GM23338 (cell line): ENCODE measurements at regions not wholly inside any gene's neighbourhood (a gene's known extent, or its start where the extent isn't known, plus 50 kb on each side); places are given as distances from the start of the nearest gene placed in this dataset.

Experiments used
- ATAC-seq: fragments of 200-7000 bp; cut with Tn5 transposase; 3 replicates; pipeline ENCODE4 v1.9.1; 2020
- DNase-seq: peaks from one replicate; pipeline ENCODE4 v3.0.0-alpha.2; 2015; ENCODE audit warnings: low spot score
- H2AFZ ChIP-seq: fragments of 200-600 bp; sonication (generic); 2 replicates; pipeline ENCODE4 v1.8.0; 2016; ENCODE audit warnings: antibody characterized with exemption, mild to moderate bottlenecking, moderate library complexity
- H3F3A ChIP-seq: fragments of 200-600 bp; sonication (generic); replicated peaks from 2 replicates; pipeline ENCODE4 v1.8.0; 2017; ENCODE audit warnings: antibody characterized with exemption, mixed run types, low read depth
- H3K27ac ChIP-seq: fragments of 200-600 bp; sonication (generic); 2 replicates; pipeline ENCODE4 v1.6.1; 2016; ENCODE audit warnings: low read depth
- H3K27me3 ChIP-seq: fragments of 200-600 bp; sonication (generic); 2 replicates; pipeline ENCODE4 v1.8.0; 2016; ENCODE audit warnings: mild to moderate bottlenecking, mixed run types, moderate library complexity; ENCODE audit not compliant: insufficient read depth
- H3K36me3 ChIP-seq: fragments of 200-600 bp; sonication (generic); 2 replicates; pipeline ENCODE4 v1.8.0; 2016; ENCODE audit warnings: mild to moderate bottlenecking; ENCODE audit not compliant: insufficient read depth
- H3K4me1 ChIP-seq: fragments of 200-600 bp; sonication (generic); 2 replicates; pipeline ENCODE4 v1.8.0; 2016; ENCODE audit warnings: mild to moderate bottlenecking, moderate library complexity; ENCODE audit not compliant: insufficient read depth
- H3K4me2 ChIP-seq: fragments of 200-600 bp; sonication (generic); 2 replicates; pipeline ENCODE4 v1.7.1; 2017; ENCODE audit warnings: mixed run types
- H3K4me3 ChIP-seq: fragments of 200-600 bp; sonication (generic); 2 replicates; pipeline ENCODE4 v1.6.1; 2016; ENCODE audit warnings: mixed run types
- H3K79me2 ChIP-seq: fragments of 200-600 bp; sonication (generic); replicated peaks from 2 replicates; pipeline ENCODE4 v1.8.0; 2017; ENCODE audit warnings: mild to moderate bottlenecking; ENCODE audit not compliant: insufficient read depth
- H3K9me2 ChIP-seq: fragments of 200-600 bp; sonication (generic); 2 replicates; pipeline ENCODE4 v1.8.0; 2017; ENCODE audit not compliant: insufficient read depth
- H4K20me1 ChIP-seq: fragments of 200-600 bp; sonication (generic); replicated peaks from 2 replicates; pipeline ENCODE4 v1.8.0; 2017; ENCODE audit warnings: mild to moderate bottlenecking; ENCODE audit not compliant: insufficient read depth
- H3K27ac Mint-ChIP-seq: 2 replicates; pipeline ENCODE4 v1.8.0; 2020; ENCODE audit warnings: inconsistent platforms, mild to moderate bottlenecking, moderate library complexity, mixed read lengths
- H3K27me3 Mint-ChIP-seq: 3 replicates; pipeline ENCODE4 v1.8.0; 2022; ENCODE audit warnings: low read depth, mild to moderate bottlenecking, moderate library complexity, mixed read lengths, inconsistent platforms; ENCODE audit not compliant: insufficient read depth, poor library complexity
- H3K36me3 Mint-ChIP-seq: 3 replicates; pipeline ENCODE4 v1.8.0; 2021; ENCODE audit warnings: low read depth, mild to moderate bottlenecking, inconsistent platforms, moderate library complexity, mixed read lengths
- H3K4me1 Mint-ChIP-seq: 3 replicates; pipeline ENCODE4 v1.8.0; 2020; ENCODE audit warnings: mild to moderate bottlenecking, inconsistent platforms, mixed read lengths
- H3K4me3 Mint-ChIP-seq: 3 replicates; pipeline ENCODE4 v1.8.0; 2021; ENCODE audit warnings: moderate library complexity, mild to moderate bottlenecking, inconsistent platforms, mixed read lengths
- H3K9me3 Mint-ChIP-seq: 3 replicates; pipeline ENCODE4 v1.8.0; 2020; ENCODE audit warnings: moderate library complexity, mild to moderate bottlenecking, inconsistent platforms, mixed read lengths
- CREB1 ChIP-seq: fragments of 250-450 bp; sonication (Bioruptor Pico); IDR thresholded peaks from 2 replicates; pipeline ENCODE4 v1.5.0; 2020; ENCODE audit warnings: low read depth, mild to moderate bottlenecking, moderate library complexity
- EZH2phosphoT487 ChIP-seq: fragments of 200-600 bp; sonication (generic); IDR thresholded peaks from one replicate; pipeline ENCODE4 v1.8.1; 2018; ENCODE audit warnings: antibody characterized with exemption; ENCODE audit not compliant: unreplicated experiment
- JUNB ChIP-seq: IDR thresholded peaks from one replicate; pipeline ENCODE4 v1.6.1; 2016; ENCODE audit warnings: antibody characterized with exemption; ENCODE audit not compliant: unreplicated experiment
- NANOG ChIP-seq: IDR thresholded peaks from 2 replicates; pipeline ENCODE4 v1.6.1; 2016; ENCODE audit warnings: antibody characterized with exemption, borderline replicate concordance
- POLR2AphosphoS5 ChIP-seq: IDR thresholded peaks from 2 replicates; pipeline ENCODE4 v1.6.1; 2016; ENCODE audit warnings: antibody characterized with exemption, low read depth
- STAT1 ChIP-seq: IDR thresholded peaks from one replicate; pipeline ENCODE4 v1.6.1; 2016; ENCODE audit warnings: antibody characterized with exemption; ENCODE audit not compliant: unreplicated experiment
- ZNF331 ChIP-seq: fragments of 250-450 bp; sonication (Bioruptor Pico); IDR thresholded peaks from 2 replicates; pipeline ENCODE4 v1.5.0; 2020; ENCODE audit warnings: low read depth, mild to moderate bottlenecking, moderate library complexity
- ZNF462 ChIP-seq: fragments of 250-450 bp; sonication (Bioruptor Pico); IDR thresholded peaks from 2 replicates; pipeline ENCODE4 v1.5.0; 2020; ENCODE audit warnings: mild to moderate bottlenecking, moderate library complexity
- TF ChIP-seq, protein P1 (sequence below), 2 experiments: fragments of 200-600 bp in 1 of 2; sonication (generic) in 1 of 2; conservative IDR thresholded peaks; 2 replicates each; pipeline versions ENCODE4 v1.5.1 to v1.6.1; 2016 to 2017; ENCODE audit warnings: antibody characterized with exemption in 2 of 2, low read depth in 2 of 2, mild to moderate bottlenecking in 2 of 2, moderate library complexity in 1 of 2
- TF ChIP-seq, protein P2 (sequence below): IDR thresholded peaks from 2 replicates; pipeline ENCODE4 v1.6.1; 2016; ENCODE audit warnings: antibody characterized with exemption
- TF ChIP-seq, protein P3 (sequence below): IDR thresholded peaks from one replicate; pipeline ENCODE4 v1.6.1; 2018; ENCODE audit warnings: antibody characterized with exemption; ENCODE audit not compliant: unreplicated experiment

GRCh38 chr1:202069662-202070061 is 53.1 kb upstream of the GPR37L1 start (continued):
- TF ChIP-seq, protein P1, sequence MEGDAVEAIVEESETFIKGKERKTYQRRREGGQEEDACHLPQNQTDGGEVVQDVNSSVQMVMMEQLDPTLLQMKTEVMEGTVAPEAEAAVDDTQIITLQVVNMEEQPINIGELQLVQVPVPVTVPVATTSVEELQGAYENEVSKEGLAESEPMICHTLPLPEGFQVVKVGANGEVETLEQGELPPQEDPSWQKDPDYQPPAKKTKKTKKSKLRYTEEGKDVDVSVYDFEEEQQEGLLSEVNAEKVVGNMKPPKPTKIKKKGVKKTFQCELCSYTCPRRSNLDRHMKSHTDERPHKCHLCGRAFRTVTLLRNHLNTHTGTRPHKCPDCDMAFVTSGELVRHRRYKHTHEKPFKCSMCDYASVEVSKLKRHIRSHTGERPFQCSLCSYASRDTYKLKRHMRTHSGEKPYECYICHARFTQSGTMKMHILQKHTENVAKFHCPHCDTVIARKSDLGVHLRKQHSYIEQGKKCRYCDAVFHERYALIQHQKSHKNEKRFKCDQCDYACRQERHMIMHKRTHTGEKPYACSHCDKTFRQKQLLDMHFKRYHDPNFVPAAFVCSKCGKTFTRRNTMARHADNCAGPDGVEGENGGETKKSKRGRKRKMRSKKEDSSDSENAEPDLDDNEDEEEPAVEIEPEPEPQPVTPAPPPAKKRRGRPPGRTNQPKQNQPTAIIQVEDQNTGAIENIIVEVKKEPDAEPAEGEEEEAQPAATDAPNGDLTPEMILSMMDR (conservative IDR thresholded peaks at IDR 0.05; ENCODE audit: low read depth in 2 of 2): no peak
- TF ChIP-seq, protein P2, sequence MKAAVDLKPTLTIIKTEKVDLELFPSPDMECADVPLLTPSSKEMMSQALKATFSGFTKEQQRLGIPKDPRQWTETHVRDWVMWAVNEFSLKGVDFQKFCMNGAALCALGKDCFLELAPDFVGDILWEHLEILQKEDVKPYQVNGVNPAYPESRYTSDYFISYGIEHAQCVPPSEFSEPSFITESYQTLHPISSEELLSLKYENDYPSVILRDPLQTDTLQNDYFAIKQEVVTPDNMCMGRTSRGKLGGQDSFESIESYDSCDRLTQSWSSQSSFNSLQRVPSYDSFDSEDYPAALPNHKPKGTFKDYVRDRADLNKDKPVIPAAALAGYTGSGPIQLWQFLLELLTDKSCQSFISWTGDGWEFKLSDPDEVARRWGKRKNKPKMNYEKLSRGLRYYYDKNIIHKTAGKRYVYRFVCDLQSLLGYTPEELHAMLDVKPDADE: no peak

DNA sequence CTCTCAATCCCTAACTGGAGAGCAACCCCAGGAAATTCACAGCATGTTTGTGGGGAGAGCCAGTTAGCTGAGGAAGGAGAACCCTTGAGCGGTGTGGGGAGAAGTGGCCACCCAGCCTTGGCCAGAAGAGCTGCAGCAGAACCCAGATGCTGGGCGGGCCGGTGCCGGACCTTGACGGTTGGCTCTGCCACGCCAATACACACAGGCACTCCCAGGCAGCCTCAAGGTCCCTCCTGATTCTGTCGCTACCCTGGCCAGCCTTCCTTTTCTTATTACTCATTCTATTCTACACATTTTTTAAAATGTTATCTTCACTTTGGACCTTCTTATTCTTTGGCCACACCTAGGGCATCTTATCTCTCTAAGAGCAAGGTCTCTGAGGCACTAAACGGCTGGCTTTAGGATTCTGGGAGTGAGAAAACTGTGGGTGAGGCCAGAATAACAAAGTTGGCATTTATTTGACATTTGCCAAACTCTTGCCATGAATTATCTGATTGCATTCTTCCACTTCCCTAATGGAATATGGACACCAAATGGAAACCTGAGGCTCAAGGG is 50.4 kb upstream of the GPR37L1 start:
- no peak for ATAC-seq
- H3K36me3 Mint-ChIP-seq: no peaks in the 10 kb centered on the region
- Histone ChIP-seq H3F3A (no peaks in the 10 kb centered on the region), H3K36me3 (no peaks in the 10 kb centered on the region), H3K4me3 (no peak overlapping the region), H3K79me2 (no peaks in the 10 kb centered on the region), H3K4me1 (no peaks in the 10 kb centered on the region), H3K9me2 (no peaks in the 10 kb centered on the region), H3K4me2 (no peak overlapping the region), H3K27ac (no peak overlapping the region), H2AFZ (no peak overlapping the region), H3K27me3 (no peaks in the 10 kb centered on the region), H4K20me1 (no peaks in the 10 kb centered on the region)
- DNase-seq: no peak
- H3K4me1 Mint-ChIP-seq: peaks cover 4% of the 10 kb centered on the region
- H3K27ac Mint-ChIP-seq: no peak overlapping the region
- H3K4me3 Mint-ChIP-seq: no peak overlapping the region
- no peaks in the 10 kb centered on the region for H3K9me3 Mint-ChIP-seq
- H3K27me3 Mint-ChIP-seq: peaks cover 6% of the 10 kb centered on the region
- TF ChIP-seq, protein P3, sequence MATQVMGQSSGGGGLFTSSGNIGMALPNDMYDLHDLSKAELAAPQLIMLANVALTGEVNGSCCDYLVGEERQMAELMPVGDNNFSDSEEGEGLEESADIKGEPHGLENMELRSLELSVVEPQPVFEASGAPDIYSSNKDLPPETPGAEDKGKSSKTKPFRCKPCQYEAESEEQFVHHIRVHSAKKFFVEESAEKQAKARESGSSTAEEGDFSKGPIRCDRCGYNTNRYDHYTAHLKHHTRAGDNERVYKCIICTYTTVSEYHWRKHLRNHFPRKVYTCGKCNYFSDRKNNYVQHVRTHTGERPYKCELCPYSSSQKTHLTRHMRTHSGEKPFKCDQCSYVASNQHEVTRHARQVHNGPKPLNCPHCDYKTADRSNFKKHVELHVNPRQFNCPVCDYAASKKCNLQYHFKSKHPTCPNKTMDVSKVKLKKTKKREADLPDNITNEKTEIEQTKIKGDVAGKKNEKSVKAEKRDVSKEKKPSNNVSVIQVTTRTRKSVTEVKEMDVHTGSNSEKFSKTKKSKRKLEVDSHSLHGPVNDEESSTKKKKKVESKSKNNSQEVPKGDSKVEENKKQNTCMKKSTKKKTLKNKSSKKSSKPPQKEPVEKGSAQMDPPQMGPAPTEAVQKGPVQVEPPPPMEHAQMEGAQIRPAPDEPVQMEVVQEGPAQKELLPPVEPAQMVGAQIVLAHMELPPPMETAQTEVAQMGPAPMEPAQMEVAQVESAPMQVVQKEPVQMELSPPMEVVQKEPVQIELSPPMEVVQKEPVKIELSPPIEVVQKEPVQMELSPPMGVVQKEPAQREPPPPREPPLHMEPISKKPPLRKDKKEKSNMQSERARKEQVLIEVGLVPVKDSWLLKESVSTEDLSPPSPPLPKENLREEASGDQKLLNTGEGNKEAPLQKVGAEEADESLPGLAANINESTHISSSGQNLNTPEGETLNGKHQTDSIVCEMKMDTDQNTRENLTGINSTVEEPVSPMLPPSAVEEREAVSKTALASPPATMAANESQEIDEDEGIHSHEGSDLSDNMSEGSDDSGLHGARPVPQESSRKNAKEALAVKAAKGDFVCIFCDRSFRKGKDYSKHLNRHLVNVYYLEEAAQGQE: no peak
- TF ChIP-seq ZNF331 (CRISPR knock-in tag) (no peak), STAT1 (no peak), POLR2AphosphoS5 (no peak), JUNB (no peak), NANOG (no peak), ZNF462 (no peak), EZH2phosphoT487 (no peak), CREB1 (CRISPR knock-in tag) (no peak)
- TF ChIP-seq, protein P2: no peak
